Thoracic aorta (tissue), 2 donors: ENCODE measurements at regions not wholly inside any gene's neighbourhood (a gene's known extent, or its start where the extent isn't known, plus 50 kb on each side); places are given as distances from the start of the nearest gene placed in this dataset.

Experiments
- ATAC-seq: fragments of 150-250 bp; one replicate; pipeline ENCODE4 v1.8.0; 2017; ENCODE audit warnings: low read depth; ENCODE audit not compliant: insufficient number of reproducible peaks, low FRiP score
- DNase-seq: peaks from one replicate; pipeline ENCODE4 v3.0.0-alpha.2; 2020; ENCODE audit warnings: low spot score
- H3K27ac ChIP-seq, 2 donors: fragments of 200-600 bp; sonication (generic); 1 replicate in 1 of 2; 2 replicates in 1 of 2; pipeline ENCODE4 v1.5.1; 2016; ENCODE audit warnings: mild to moderate bottlenecking in 2 of 2, moderate library complexity in 2 of 2
- H3K27me3 ChIP-seq: fragments of 200-600 bp; sonication (generic); replicated peaks from 2 replicates; pipeline ENCODE4 v1.6.0; 2016; ENCODE audit warnings: mild to moderate bottlenecking; ENCODE audit not compliant: insufficient read depth
- H3K36me3 ChIP-seq: fragments of 200-600 bp; sonication (generic); one replicate; pipeline ENCODE4 v1.5.1; 2016
- H3K4me1 ChIP-seq, 2 donors: fragments of 200-600 bp; sonication (generic); 1 replicate in 1 of 2; 2 replicates in 1 of 2; pipeline versions ENCODE4 v1.5.1 to v1.6.0; 2016; ENCODE audit warnings: low read depth in 2 of 2, mild to moderate bottlenecking in 1 of 2; ENCODE audit not compliant: control insufficient read depth in 1 of 2
- H3K4me3 ChIP-seq: fragments of 200-600 bp; sonication (generic); 2 replicates; pipeline ENCODE4 v1.5.1; 2016; ENCODE audit warnings: mild to moderate bottlenecking
- H3K9me3 ChIP-seq: fragments of 200-600 bp; sonication (generic); 2 replicates; pipeline ENCODE4 v1.5.1; 2016
- CTCF ChIP-seq: fragments of 200-600 bp; sonication (generic); IDR thresholded peaks from one replicate; pipeline ENCODE4 v1.5.1; 2019; ENCODE audit warnings: antibody characterized with exemption

DNA sequence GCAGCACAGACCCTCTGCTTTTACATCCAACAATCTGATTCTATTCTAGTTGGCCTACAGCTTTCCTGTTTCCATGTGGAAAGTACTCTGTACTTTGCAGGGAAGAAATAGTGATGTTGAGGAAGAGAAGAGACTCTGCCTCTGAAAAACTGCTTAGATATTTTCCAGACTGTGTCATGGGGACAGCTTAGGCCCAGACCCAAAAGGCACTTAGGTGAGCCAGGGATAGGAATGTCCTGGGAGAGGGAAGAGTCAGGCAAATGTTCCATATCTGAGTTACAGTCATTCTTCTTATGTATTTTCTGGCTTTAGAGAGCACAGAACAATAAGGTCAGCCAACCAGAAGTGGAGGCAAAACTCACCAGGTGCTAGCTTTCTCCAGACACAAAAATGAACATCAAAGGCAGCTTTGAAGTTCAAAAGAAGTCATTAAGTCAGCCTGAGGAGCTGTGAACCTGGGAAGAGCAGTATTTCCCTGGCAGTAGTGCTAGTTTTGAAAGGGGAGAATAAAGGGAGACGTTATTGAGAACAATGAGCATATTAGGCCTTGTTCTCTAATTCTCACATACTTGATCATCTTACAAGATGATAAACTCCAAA, 199.7 kb upstream of the LMNTD1 start:
- Histone ChIP-seq H3K27me3 (no peaks in the 10 kb centered on the region), H3K4me1 (no peaks in the 10 kb centered on the region), H3K36me3 (no peaks in the 10 kb centered on the region), H3K27ac (no peak overlapping the region), H3K9me3 (no peaks in the 10 kb centered on the region), H3K4me3 (no peak overlapping the region)
- DNase-seq (no peak), ATAC-seq (no peak)
- no peak for TF ChIP-seq CTCF

GRCh38 chr12:25755136-25755970, 202.3 kb upstream of the LMNTD1 start:
- no peak for ATAC-seq

GRCh38 chr12:25755971-25756260, 202.6 kb upstream of the RASSF8 start:
- Histone ChIP-seq H3K27me3 (no peaks in the 10 kb centered on the region), H3K36me3 (no peaks in the 10 kb centered on the region)
- no peak for ATAC-seq

More at GRCh38 chr12:25755136-25755970, 202.3 kb upstream of the LMNTD1 start:
- Histone ChIP-seq H3K4me3 (no peak overlapping the region), H3K9me3 (no peaks in the 10 kb centered on the region), H3K36me3 (no peaks in the 10 kb centered on the region), H3K27ac (no peak overlapping the region), H3K27me3 (no peaks in the 10 kb centered on the region), H3K4me1 (no peaks in the 10 kb centered on the region)
- no peak for DNase-seq
- no peak for TF ChIP-seq CTCF

GRCh38 chr12:25757037-25757665, 201.3 kb upstream of the RASSF8 start:
- Histone ChIP-seq H3K27ac (no peak overlapping the region), H3K4me1 (no peaks in the 10 kb centered on the region), H3K4me3 (no peak overlapping the region), H3K36me3 (no peaks in the 10 kb centered on the region), H3K9me3 (no peaks in the 10 kb centered on the region), H3K27me3 (no peaks in the 10 kb centered on the region)
- ATAC-seq: no peak
- DNase-seq: no peak
- no peak for TF ChIP-seq CTCF

More at GRCh38 chr12:25755971-25756260, 202.6 kb upstream of the RASSF8 start:
- no peak for DNase-seq
- no peak for TF ChIP-seq CTCF
- no peaks in the 10 kb centered on the region for H3K4me1 ChIP-seq
- no peak overlapping the region for H3K27ac ChIP-seq
- H3K9me3 ChIP-seq: no peaks in the 10 kb centered on the region
- no peak overlapping the region for H3K4me3 ChIP-seq

- Histone ChIP-seq H3K27ac (no peak overlapping the region), H3K4me3 (no peak overlapping the region), H3K9me3 (no peaks in the 10 kb centered on the region), H3K36me3 (no peaks in the 10 kb centered on the region), H3K4me1 (no peaks in the 10 kb centered on the region), H3K27me3 (no peaks in the 10 kb centered on the region)
- no peak for ATAC-seq
- DNase-seq: no peak
- no peak for TF ChIP-seq CTCF
Measured at GRCh38 chr12:25759752-25760151, 198.7 kb upstream of the RASSF8 start.
